ENCODE measurements at regions not wholly inside any gene's neighbourhood (a gene's known extent, or its start where the extent isn't known, plus 50 kb on each side); places are given as distances from the start of the nearest gene placed in this dataset.

DNA sequence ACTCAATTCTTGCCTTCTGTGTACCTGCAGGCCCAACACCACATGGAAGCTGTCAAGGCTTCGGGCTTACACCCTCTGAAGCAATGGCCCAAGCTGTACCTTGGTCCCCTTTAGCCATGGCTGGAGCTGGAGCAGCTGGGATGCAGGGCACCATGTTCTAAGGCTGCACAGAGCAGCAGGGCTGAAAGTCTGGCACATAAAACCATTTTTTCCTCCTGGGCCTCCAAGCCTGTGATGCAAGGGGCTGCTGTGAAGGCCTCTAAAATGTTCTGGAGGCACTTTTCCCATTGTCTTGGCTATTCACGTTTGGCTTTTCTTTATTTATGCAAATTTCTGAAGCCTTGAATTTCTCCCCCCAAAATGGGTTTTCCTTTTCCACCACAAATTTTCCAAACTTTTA lies 102.1 kb upstream of the SLC5A12 start:
- no peak overlapping the region for H3K27ac Mint-ChIP-seq
- DNase-seq: no peak
- no peaks in the 10 kb centered on the region for H3K4me1 Mint-ChIP-seq
- ChIA-PET CTCF (no interaction called here), POLR2A (no interaction called here)
- no peaks in the 10 kb centered on the region for H3K27me3 Mint-ChIP-seq
- H3K36me3 Mint-ChIP-seq (ENCODE audit: low read depth): no peaks in the 10 kb centered on the region
- peaks cover 24% of the 10 kb centered on the region for H3K9me3 Mint-ChIP-seq
- H3K4me3 Mint-ChIP-seq: no peak overlapping the region

DNA sequence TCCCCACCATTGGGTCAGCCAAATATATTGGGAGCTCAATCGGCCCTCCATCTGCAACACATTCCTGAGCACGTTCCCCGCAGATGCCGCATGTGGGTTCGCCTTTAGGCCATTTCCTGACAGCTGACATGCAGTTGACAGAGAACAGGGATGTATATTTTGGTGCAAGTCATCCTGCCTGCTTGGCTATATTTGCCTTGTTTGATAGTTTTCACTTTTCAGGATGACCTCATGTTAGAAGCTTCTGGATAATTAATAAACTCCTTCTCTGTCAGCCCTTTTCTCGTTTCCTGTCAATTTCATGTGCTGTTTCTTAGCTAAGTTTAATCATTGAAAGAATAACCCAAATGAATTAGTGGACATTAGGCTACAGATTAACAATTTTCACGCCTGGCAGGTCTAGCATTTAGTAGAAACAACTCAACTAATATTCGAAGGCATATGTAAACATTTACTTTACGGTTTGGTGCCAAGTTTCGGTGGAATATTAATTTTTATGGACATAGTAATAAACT lies 105.8 kb upstream of the SLC5A12 start:
- H3K27ac Mint-ChIP-seq: no peak overlapping the region
- no peaks in the 10 kb centered on the region for H3K36me3 Mint-ChIP-seq (ENCODE audit: low read depth)
- peaks cover 16% of the 10 kb centered on the region for H3K9me3 Mint-ChIP-seq
- no peak for DNase-seq
- no peak overlapping the region for H3K4me3 Mint-ChIP-seq
- no peaks in the 10 kb centered on the region for H3K27me3 Mint-ChIP-seq
- POLR2A ChIA-PET: no interaction called here
- CTCF ChIA-PET: no interaction called here
- no peaks in the 10 kb centered on the region for H3K4me1 Mint-ChIP-seq

- POLR2A ChIA-PET: no interaction called here
These were observed 106.4 kb upstream of the SLC5A12 start for GRCh38 chr11:26828288-26828687.

GRCh38 chr11:26830218-26830617 lies 108.4 kb upstream of the SLC5A12 start:
- Mint-ChIP-seq H3K27ac (no peak overlapping the region), H3K4me1 (no peaks in the 10 kb centered on the region), H3K27me3 (no peaks in the 10 kb centered on the region), H3K4me3 (no peak overlapping the region), H3K9me3 (peaks cover 2% of the 10 kb centered on the region), H3K36me3 (ENCODE audit: low read depth) (no peaks in the 10 kb centered on the region)
- no peak for DNase-seq
- POLR2A ChIA-PET: no interaction called here
- CTCF ChIA-PET: interaction anchor here (0.7 kb wide), 1 partner anchor 669 kb away, joined by 3 read pairs; no protein-coding TSS in a partner anchor

More at GRCh38 chr11:26828288-26828687, 106.4 kb upstream of the SLC5A12 start:
- DNase-seq: no peak
- CTCF ChIA-PET: no interaction called here
- H3K4me1 Mint-ChIP-seq: no peaks in the 10 kb centered on the region
- H3K9me3 Mint-ChIP-seq: peaks cover 10% of the 10 kb centered on the region
- H3K4me3 Mint-ChIP-seq: no peak overlapping the region
- H3K27ac Mint-ChIP-seq: no peak overlapping the region
- H3K27me3 Mint-ChIP-seq: no peaks in the 10 kb centered on the region
- no peaks in the 10 kb centered on the region for H3K36me3 Mint-ChIP-seq (ENCODE audit: low read depth)

DNA sequence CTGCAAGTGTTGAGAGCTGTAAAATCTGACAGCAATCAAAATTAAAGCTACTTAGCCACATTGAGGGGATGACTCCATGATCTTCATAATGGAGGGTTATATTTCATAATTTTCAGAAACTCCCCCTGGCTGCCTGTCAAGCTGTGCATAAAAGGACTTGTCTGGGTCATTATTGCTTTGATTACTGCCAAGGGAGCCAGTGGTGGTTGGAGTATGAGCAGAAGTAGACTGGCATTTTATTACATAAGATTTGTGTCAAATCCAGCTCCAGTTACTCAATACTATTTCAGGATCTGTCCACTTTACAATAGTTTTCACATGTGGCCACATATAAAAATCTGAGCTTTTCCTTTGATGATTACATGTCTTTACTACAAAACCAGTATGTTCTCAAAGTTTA lies 108.9 kb upstream of the SLC5A12 start:
- DNase-seq: no peak
- CTCF ChIA-PET: interaction anchor here (0.7 kb wide), 1 partner anchor 668 kb away, joined by 3 read pairs; no protein-coding TSS in a partner anchor
- Mint-ChIP-seq H3K9me3 (no peaks in the 10 kb centered on the region), H3K4me3 (no peak overlapping the region), H3K36me3 (ENCODE audit: low read depth) (no peaks in the 10 kb centered on the region), H3K4me1 (no peaks in the 10 kb centered on the region), H3K27me3 (no peaks in the 10 kb centered on the region), H3K27ac (no peak overlapping the region)
- POLR2A ChIA-PET: no interaction called here

- DNase-seq: no peak
- ChIA-PET POLR2A (no interaction called here), CTCF (no interaction called here)
- Mint-ChIP-seq H3K4me3 (no peak overlapping the region), H3K9me3 (no peaks in the 10 kb centered on the region), H3K27me3 (no peaks in the 10 kb centered on the region), H3K4me1 (no peaks in the 10 kb centered on the region), H3K36me3 (ENCODE audit: low read depth) (no peaks in the 10 kb centered on the region), H3K27ac (no peak overlapping the region)
These were observed 112.7 kb upstream of the SLC5A12 start for GRCh38 chr11:26834601-26835000.

- no peak overlapping the region for H3K4me3 Mint-ChIP-seq
- no peaks in the 10 kb centered on the region for H3K36me3 Mint-ChIP-seq (ENCODE audit: low read depth)
- POLR2A ChIA-PET: no interaction called here
These were observed 113.8 kb upstream of the SLC5A12 start for GRCh38 chr11:26835611-26836010.

GRCh38 chr11:26837154-26837553 lies 115.3 kb upstream of the SLC5A12 start:
- Mint-ChIP-seq H3K9me3 (no peaks in the 10 kb centered on the region), H3K27me3 (no peaks in the 10 kb centered on the region)

More at GRCh38 chr11:26835611-26836010, 113.8 kb upstream of the SLC5A12 start:
- Mint-ChIP-seq H3K27ac (no peak overlapping the region), H3K9me3 (no peaks in the 10 kb centered on the region), H3K4me1 (no peaks in the 10 kb centered on the region), H3K27me3 (no peaks in the 10 kb centered on the region)
- CTCF ChIA-PET: no interaction called here
- no peak for DNase-seq

GRCh38 chr11:26839911-26840698 lies 118.2 kb upstream of the SLC5A12 start:
- Mint-ChIP-seq H3K36me3 (ENCODE audit: low read depth) (no peaks in the 10 kb centered on the region), H3K4me3 (no peak overlapping the region), H3K27me3 (no peaks in the 10 kb centered on the region), H3K4me1 (no peaks in the 10 kb centered on the region), H3K9me3 (no peaks in the 10 kb centered on the region), H3K27ac (no peak overlapping the region)
- POLR2A ChIA-PET: no interaction called here
- CTCF ChIA-PET: no interaction called here
- DNase-seq: no peak

More at GRCh38 chr11:26837154-26837553, 115.3 kb upstream of the SLC5A12 start:
- no peak for DNase-seq
- CTCF ChIA-PET: no interaction called here
- POLR2A ChIA-PET: no interaction called here
- Mint-ChIP-seq H3K27ac (no peak overlapping the region), H3K36me3 (ENCODE audit: low read depth) (no peaks in the 10 kb centered on the region), H3K4me1 (no peaks in the 10 kb centered on the region), H3K4me3 (no peak overlapping the region)

DNA sequence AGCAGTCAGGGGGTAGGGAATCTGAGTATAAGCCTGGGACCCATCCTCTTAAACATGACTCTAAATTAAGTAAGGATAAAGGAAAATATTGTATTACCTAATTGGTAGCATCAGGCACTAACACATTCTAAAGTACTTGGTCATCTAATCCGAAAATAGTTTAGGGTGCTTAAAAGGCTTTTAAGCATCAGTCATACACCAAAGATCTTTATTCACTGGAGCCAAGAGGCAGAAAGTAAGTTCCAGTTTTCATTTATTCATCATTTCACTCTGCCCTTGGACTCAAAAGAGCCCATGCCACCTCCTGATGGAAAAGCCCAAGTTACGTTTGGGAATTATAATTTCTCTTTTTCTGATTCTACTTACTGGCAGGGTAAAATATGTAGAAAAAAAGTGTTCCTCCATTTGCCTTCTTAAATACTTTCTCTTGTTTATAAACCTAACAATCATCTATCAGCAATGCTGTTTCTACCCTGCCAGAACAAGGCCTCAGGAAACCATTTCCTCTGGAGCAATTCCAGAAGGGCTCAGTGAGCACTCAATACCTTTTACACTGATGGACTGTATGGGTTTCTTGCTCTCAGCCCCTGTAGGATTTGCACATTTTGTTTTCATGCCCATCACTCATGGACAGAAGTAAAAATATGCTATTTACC lies 120.1 kb upstream of the SLC5A12 start:
- Mint-ChIP-seq H3K9me3 (peaks cover 4% of the 10 kb centered on the region), H3K27me3 (no peaks in the 10 kb centered on the region), H3K4me3 (no peak overlapping the region), H3K36me3 (ENCODE audit: low read depth) (no peaks in the 10 kb centered on the region), H3K27ac (no peak overlapping the region), H3K4me1 (no peaks in the 10 kb centered on the region)
- no peak for DNase-seq
- ChIA-PET POLR2A (no interaction called here), CTCF (no interaction called here)

GRCh38 chr11:26842478-26843282 lies 120.8 kb upstream of the SLC5A12 start:
- H3K4me3 Mint-ChIP-seq: no peak overlapping the region
- no peak for DNase-seq
- H3K9me3 Mint-ChIP-seq: peaks cover 4% of the 10 kb centered on the region
- H3K36me3 Mint-ChIP-seq (ENCODE audit: low read depth): no peaks in the 10 kb centered on the region
- H3K4me1 Mint-ChIP-seq: no peaks in the 10 kb centered on the region
- H3K27me3 Mint-ChIP-seq: no peaks in the 10 kb centered on the region
- H3K27ac Mint-ChIP-seq: no peak overlapping the region
- ChIA-PET CTCF (no interaction called here), POLR2A (no interaction called here)

GRCh38 chr11:26843539-26843938 lies 121.7 kb upstream of the SLC5A12 start:
- no peak for DNase-seq
- Mint-ChIP-seq H3K4me3 (no peak overlapping the region), H3K9me3 (peaks cover 4% of the 10 kb centered on the region), H3K27me3 (no peaks in the 10 kb centered on the region), H3K27ac (no peak overlapping the region), H3K36me3 (ENCODE audit: low read depth) (no peaks in the 10 kb centered on the region), H3K4me1 (no peaks in the 10 kb centered on the region)
- POLR2A ChIA-PET: no interaction called here
- CTCF ChIA-PET: no interaction called here

DNA sequence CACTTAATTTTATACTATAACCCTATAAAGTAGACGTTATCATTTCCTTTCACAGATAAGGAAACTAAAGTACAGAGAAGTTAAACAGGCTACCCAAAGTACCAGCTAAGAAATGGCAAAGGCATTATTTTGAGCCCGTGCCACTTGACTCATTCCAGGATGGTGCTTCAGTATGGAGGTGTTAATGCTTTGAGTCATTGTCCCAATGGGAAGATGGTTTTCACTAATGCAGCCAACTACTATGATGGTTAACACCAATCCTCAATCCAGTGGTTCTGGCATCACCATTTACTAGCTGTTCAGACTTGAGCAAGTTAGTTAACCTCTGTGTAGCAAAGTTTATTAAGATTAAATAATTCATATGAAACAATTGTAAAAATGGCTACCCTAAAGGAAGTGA lies 123.1 kb upstream of the SLC5A12 start:
- POLR2A ChIA-PET: no interaction called here
- Mint-ChIP-seq H3K36me3 (ENCODE audit: low read depth) (no peaks in the 10 kb centered on the region), H3K27ac (no peak overlapping the region)

More for the DNA sequence above, 123.1 kb upstream of the SLC5A12 start:
- Mint-ChIP-seq H3K4me1 (no peaks in the 10 kb centered on the region), H3K27me3 (no peaks in the 10 kb centered on the region), H3K9me3 (peaks cover 4% of the 10 kb centered on the region), H3K4me3 (no peak overlapping the region)
- DNase-seq: no peak
- CTCF ChIA-PET: no interaction called here

All from activated CD4-positive, alpha-beta memory T cell treated with anti-CD3 and anti-CD28 coated beads, Interleukin-2, amount 10 ng/mL, durations not matched to agents 7 days and 5 days (primary cell).